ENCODE measurements at regions not wholly inside any gene's neighbourhood (a gene's known extent, or its start where the extent isn't known, plus 50 kb on each side); places are given as distances from the start of the nearest gene placed in this dataset.

- Histone ChIP-seq H3K9me3 (ENCODE audit: low read length) (no peaks in the 10 kb centered on the region), H3K27ac (ENCODE audit: low read depth, low read length) (no peak overlapping the region), H3K4me3 (ENCODE audit: low read depth in 1 of 2, low read length in 2 of 2) (no peak overlapping the region), H3K36me3 (ENCODE audit: insufficient read depth, low read length) (no peaks in the 10 kb centered on the region), H3K9ac (ENCODE audit: low read length) (no peak overlapping the region), H3K4me1 (ENCODE audit: insufficient read depth, low read length) (peaks cover 4% of the 10 kb centered on the region), H3K27me3 (ENCODE audit: control insufficient read depth in 1 of 2, insufficient read depth in 2 of 2, low read length in 2 of 2) (no peaks in the 10 kb centered on the region)
Measured at GRCh38 chr13:59488436-59488835, 675.3 kb downstream of the DIAPH3 start.

GRCh38 chr13:59490651-59491050 is 673.1 kb downstream of the DIAPH3 start:
- Histone ChIP-seq H3K9ac (ENCODE audit: low read length) (no peak overlapping the region), H3K9me3 (ENCODE audit: low read length) (no peaks in the 10 kb centered on the region), H3K27me3 (ENCODE audit: control insufficient read depth in 1 of 2, insufficient read depth in 2 of 2, low read length in 2 of 2) (no peaks in the 10 kb centered on the region), H3K27ac (ENCODE audit: low read depth, low read length) (no peak overlapping the region), H3K4me3 (ENCODE audit: low read depth in 1 of 2, low read length in 2 of 2) (no peak overlapping the region), H3K36me3 (ENCODE audit: insufficient read depth, low read length) (no peaks in the 10 kb centered on the region), H3K4me1 (ENCODE audit: insufficient read depth, low read length) (peaks cover 4% of the 10 kb centered on the region)

- no peak overlapping the region for H3K27ac ChIP-seq (ENCODE audit: low read depth, low read length)
- H3K36me3 ChIP-seq (ENCODE audit: insufficient read depth, low read length) = no peaks in the 10 kb centered on the region
- no peak overlapping the region for H3K4me3 ChIP-seq (ENCODE audit: low read depth in 1 of 2, low read length in 2 of 2)
- no peaks in the 10 kb centered on the region for H3K27me3 ChIP-seq (ENCODE audit: control insufficient read depth in 1 of 2, insufficient read depth in 2 of 2, low read length in 2 of 2)
- peaks cover 4% of the 10 kb centered on the region for H3K4me1 ChIP-seq (ENCODE audit: insufficient read depth, low read length)
- no peaks in the 10 kb centered on the region for H3K9me3 ChIP-seq (ENCODE audit: low read length)
- no peak overlapping the region for H3K9ac ChIP-seq (ENCODE audit: low read length)
Measured at GRCh38 chr13:59492030-59492636, 671.6 kb downstream of the DIAPH3 start.

GRCh38 chr13:59493436-59493965 is 670.2 kb downstream of the DIAPH3 start:
- H3K27me3 ChIP-seq (ENCODE audit: control insufficient read depth in 1 of 2, insufficient read depth in 2 of 2, low read length in 2 of 2) = no peaks in the 10 kb centered on the region
- H3K9me3 ChIP-seq (ENCODE audit: low read length) = peaks cover 5% of the 10 kb centered on the region
- no peak overlapping the region for H3K27ac ChIP-seq (ENCODE audit: low read depth, low read length)
- no peak overlapping the region for H3K9ac ChIP-seq (ENCODE audit: low read length)
- H3K36me3 ChIP-seq (ENCODE audit: insufficient read depth, low read length) = no peaks in the 10 kb centered on the region
- peaks cover 4% of the 10 kb centered on the region for H3K4me1 ChIP-seq (ENCODE audit: insufficient read depth, low read length)
- H3K4me3 ChIP-seq (ENCODE audit: low read depth in 1 of 2, low read length in 2 of 2) = no peak overlapping the region

- Histone ChIP-seq H3K27ac (ENCODE audit: low read depth, low read length) (no peak overlapping the region), H3K9me3 (ENCODE audit: low read length) (peaks cover 5% of the 10 kb centered on the region), H3K9ac (ENCODE audit: low read length) (no peak overlapping the region), H3K4me3 (ENCODE audit: low read depth in 1 of 2, low read length in 2 of 2) (no peak overlapping the region), H3K4me1 (ENCODE audit: insufficient read depth, low read length) (peaks cover 4% of the 10 kb centered on the region), H3K27me3 (ENCODE audit: control insufficient read depth in 1 of 2, insufficient read depth in 2 of 2, low read length in 2 of 2) (no peaks in the 10 kb centered on the region), H3K36me3 (ENCODE audit: insufficient read depth, low read length) (no peaks in the 10 kb centered on the region)
Measured at GRCh38 chr13:59494151-59494550, 669.6 kb downstream of the DIAPH3 start.

GRCh38 chr13:59494560-59494970 is 669.2 kb downstream of the DIAPH3 start:
- H3K36me3 ChIP-seq (ENCODE audit: insufficient read depth, low read length) = no peaks in the 10 kb centered on the region
- H3K4me3 ChIP-seq (ENCODE audit: low read depth in 1 of 2, low read length in 2 of 2) = no peak overlapping the region
- no peaks in the 10 kb centered on the region for H3K27me3 ChIP-seq (ENCODE audit: control insufficient read depth in 1 of 2, insufficient read depth in 2 of 2, low read length in 2 of 2)
- peaks cover 4% of the 10 kb centered on the region for H3K4me1 ChIP-seq (ENCODE audit: insufficient read depth, low read length)
- H3K9ac ChIP-seq (ENCODE audit: low read length) = no peak overlapping the region
- H3K9me3 ChIP-seq (ENCODE audit: low read length) = peaks cover 5% of the 10 kb centered on the region
- no peak overlapping the region for H3K27ac ChIP-seq (ENCODE audit: low read depth, low read length)

GRCh38 chr13:59495299-59495698 is 668.4 kb downstream of the DIAPH3 start:
- H3K4me1 ChIP-seq (ENCODE audit: insufficient read depth, low read length) = peaks cover 4% of the 10 kb centered on the region
- H3K27me3 ChIP-seq (ENCODE audit: control insufficient read depth in 1 of 2, insufficient read depth in 2 of 2, low read length in 2 of 2) = no peaks in the 10 kb centered on the region
- H3K27ac ChIP-seq (ENCODE audit: low read depth, low read length) = no peak overlapping the region
- H3K4me3 ChIP-seq (ENCODE audit: low read depth in 1 of 2, low read length in 2 of 2) = no peak overlapping the region
- peaks cover 5% of the 10 kb centered on the region for H3K9me3 ChIP-seq (ENCODE audit: low read length)
- no peak overlapping the region for H3K9ac ChIP-seq (ENCODE audit: low read length)
- no peaks in the 10 kb centered on the region for H3K36me3 ChIP-seq (ENCODE audit: insufficient read depth, low read length)

GRCh38 chr13:59495936-59496512 is 667.7 kb downstream of the DIAPH3 start:
- no peak overlapping the region for H3K9ac ChIP-seq (ENCODE audit: low read length)
- H3K4me3 ChIP-seq (ENCODE audit: low read depth in 1 of 2, low read length in 2 of 2) = no peak overlapping the region
- H3K9me3 ChIP-seq (ENCODE audit: low read length) = peaks cover 5% of the 10 kb centered on the region
- no peaks in the 10 kb centered on the region for H3K36me3 ChIP-seq (ENCODE audit: insufficient read depth, low read length)
- no peaks in the 10 kb centered on the region for H3K27me3 ChIP-seq (ENCODE audit: control insufficient read depth in 1 of 2, insufficient read depth in 2 of 2, low read length in 2 of 2)
- H3K4me1 ChIP-seq (ENCODE audit: insufficient read depth, low read length) = peaks cover 4% of the 10 kb centered on the region
- no peak overlapping the region for H3K27ac ChIP-seq (ENCODE audit: low read depth, low read length)

- no peaks in the 10 kb centered on the region for H3K27me3 ChIP-seq (ENCODE audit: control insufficient read depth in 1 of 2, insufficient read depth in 2 of 2, low read length in 2 of 2)
- H3K4me1 ChIP-seq (ENCODE audit: insufficient read depth, low read length) = peaks cover 4% of the 10 kb centered on the region
- no peak overlapping the region for H3K27ac ChIP-seq (ENCODE audit: low read depth, low read length)
- no peaks in the 10 kb centered on the region for H3K36me3 ChIP-seq (ENCODE audit: insufficient read depth, low read length)
- H3K9ac ChIP-seq (ENCODE audit: low read length) = no peak overlapping the region
- H3K9me3 ChIP-seq (ENCODE audit: low read length) = peaks cover 5% of the 10 kb centered on the region
- H3K4me3 ChIP-seq (ENCODE audit: low read depth in 1 of 2, low read length in 2 of 2) = no peak overlapping the region
Measured at GRCh38 chr13:59497621-59498247, 666.0 kb downstream of the DIAPH3 start.

GRCh38 chr13:59501004-59501403 is 662.7 kb downstream of the DIAPH3 start:
- Histone ChIP-seq H3K27me3 (ENCODE audit: control insufficient read depth in 1 of 2, insufficient read depth in 2 of 2, low read length in 2 of 2) (no peaks in the 10 kb centered on the region), H3K9me3 (ENCODE audit: low read length) (peaks cover 5% of the 10 kb centered on the region), H3K9ac (ENCODE audit: low read length) (no peak overlapping the region), H3K27ac (ENCODE audit: low read depth, low read length) (no peak overlapping the region), H3K36me3 (ENCODE audit: insufficient read depth, low read length) (no peaks in the 10 kb centered on the region), H3K4me3 (ENCODE audit: low read depth in 1 of 2, low read length in 2 of 2) (no peak overlapping the region), H3K4me1 (ENCODE audit: insufficient read depth, low read length) (no peaks in the 10 kb centered on the region)

- H3K9ac ChIP-seq (ENCODE audit: low read length) = no peak overlapping the region
- H3K36me3 ChIP-seq (ENCODE audit: insufficient read depth, low read length) = no peaks in the 10 kb centered on the region
- no peak overlapping the region for H3K27ac ChIP-seq (ENCODE audit: low read depth, low read length)
Measured at GRCh38 chr13:59504407-59504806, 659.3 kb downstream of the DIAPH3 start.

More at GRCh38 chr13:59504407-59504806, 659.3 kb downstream of the DIAPH3 start:
- no peaks in the 10 kb centered on the region for H3K4me1 ChIP-seq (ENCODE audit: insufficient read depth, low read length)
- H3K27me3 ChIP-seq (ENCODE audit: control insufficient read depth in 1 of 2, insufficient read depth in 2 of 2, low read length in 2 of 2) = no peaks in the 10 kb centered on the region
- H3K9me3 ChIP-seq (ENCODE audit: low read length) = no peaks in the 10 kb centered on the region
- H3K4me3 ChIP-seq (ENCODE audit: low read depth in 1 of 2, low read length in 2 of 2) = no peak overlapping the region
